Stimulated activated naive B cell treated with anti-CD40 and anti-IgM and Interleukin-4, amounts not matched to agents 10 μg/mL and 1 μg/mL and 100 μg/mL, for 72 hours (primary cell): ENCODE measurements at regions not wholly inside any gene's neighbourhood (a gene's known extent, or its start where the extent isn't known, plus 50 kb on each side); places are given as distances from the start of the nearest gene placed in this dataset.
"Not testable (repeated sequence)": the region's sequence is repeated elsewhere in the genome, so short reads cannot be mapped to it uniquely, and the experiment has no call there.

ENCODE experiments used
- ATAC-seq, 2 donors: fragments of 150-1000 bp; cut with Tn5 transposase; replicated peaks; 2 replicates each; pipeline ENCODE4 v1.10.0; 2021; ENCODE audit warnings: moderate library complexity in 1 of 2
- DNase-seq: peaks from one replicate; pipeline ENCODE4 v3.0.0; 2021
- H3K27ac Mint-ChIP-seq: one replicate; pipeline ENCODE4 v1.8.0; 2022; ENCODE audit warnings: mild to moderate bottlenecking, mixed read lengths
- H3K27me3 Mint-ChIP-seq, 2 donors: one replicate each; pipeline ENCODE4 v1.8.0; 2022; ENCODE audit warnings: mixed read lengths in 2 of 2
- H3K36me3 Mint-ChIP-seq, 2 donors: one replicate each; pipeline ENCODE4 v1.8.0; 2022; ENCODE audit warnings: mixed read lengths in 2 of 2, mild to moderate bottlenecking in 1 of 2
- H3K4me1 Mint-ChIP-seq, 2 donors: one replicate each; pipeline ENCODE4 v1.8.0; 2022; ENCODE audit warnings: mixed read lengths in 2 of 2, mild to moderate bottlenecking in 1 of 2
- H3K4me3 Mint-ChIP-seq, 2 donors: one replicate each; pipeline ENCODE4 v1.8.0; 2022; ENCODE audit warnings: mild to moderate bottlenecking in 2 of 2, mixed read lengths in 2 of 2, moderate library complexity in 1 of 2
- H3K9me3 Mint-ChIP-seq, 2 donors: one replicate each; pipeline ENCODE4 v1.8.0; 2022; ENCODE audit warnings: mixed read lengths in 2 of 2, mild to moderate bottlenecking in 1 of 2

GRCh38 chr4:74505355-74505978 is 60.5 kb downstream of the AREG start:
- H3K27ac Mint-ChIP-seq, H3K4me1 Mint-ChIP-seq, H3K9me3 Mint-ChIP-seq, H3K36me3 Mint-ChIP-seq, H3K4me3 Mint-ChIP-seq, DNase-seq, ATAC-seq: not testable (repeated sequence)
- H3K27me3 Mint-ChIP-seq = peaks cover 22 to 27% of the 10 kb centered on the region in 2 donors

GRCh38 chr4:74509363-74509762 is 64.4 kb downstream of the AREG start:
- not testable (repeated sequence) for DNase-seq, H3K4me1 Mint-ChIP-seq, H3K36me3 Mint-ChIP-seq, H3K27ac Mint-ChIP-seq, H3K9me3 Mint-ChIP-seq, H3K4me3 Mint-ChIP-seq, ATAC-seq
- H3K27me3 Mint-ChIP-seq = peaks cover 12 to 15% of the 10 kb centered on the region in 2 donors

GRCh38 chr4:74516303-74516702 is 71.4 kb downstream of the AREG start:
- H3K36me3 Mint-ChIP-seq = no peaks in the 10 kb centered on the region
- no peak overlapping the region for H3K4me3 Mint-ChIP-seq
- H3K9me3 Mint-ChIP-seq = no peaks in the 10 kb centered on the region
- DNase-seq = no peak
- no peak overlapping the region for H3K27ac Mint-ChIP-seq
- no peaks in the 10 kb centered on the region for H3K27me3 Mint-ChIP-seq
- no peak for ATAC-seq
- no peaks in the 10 kb centered on the region for H3K4me1 Mint-ChIP-seq

- Mint-ChIP-seq H3K4me3 (no peak overlapping the region), H3K4me1 (no peaks in the 10 kb centered on the region), H3K27me3 (no peaks in the 10 kb centered on the region), H3K27ac (no peak overlapping the region), H3K9me3 (no peaks in the 10 kb centered on the region), H3K36me3 (no peaks in the 10 kb centered on the region)
- DNase-seq (no peak), ATAC-seq (no peak)
These were observed 73.1 kb downstream of the AREG start for GRCh38 chr4:74517996-74518395.

- H3K9me3 Mint-ChIP-seq = no peaks in the 10 kb centered on the region
- H3K36me3 Mint-ChIP-seq = no peaks in the 10 kb centered on the region
- no peak for DNase-seq
- no peak overlapping the region for H3K4me3 Mint-ChIP-seq
- no peaks in the 10 kb centered on the region for H3K27me3 Mint-ChIP-seq
- ATAC-seq = no peak
- H3K4me1 Mint-ChIP-seq = peaks cover 0 to 5% of the 10 kb centered on the region in 2 donors
- H3K27ac Mint-ChIP-seq = no peak overlapping the region
These were observed 77.5 kb downstream of the AREG start for GRCh38 chr4:74522251-74522991.

GRCh38 chr4:74523096-74523495 is 78.2 kb downstream of the AREG start:
- DNase-seq (no peak), ATAC-seq (no peak)

GRCh38 chr4:74524985-74525384 is 80.0 kb downstream of the AREG start:
- H3K27ac Mint-ChIP-seq = no peak overlapping the region
- H3K27me3 Mint-ChIP-seq = no peaks in the 10 kb centered on the region
- ATAC-seq (peak; percentile 78 to 82), DNase-seq (no peak)
- H3K4me3 Mint-ChIP-seq = no peak overlapping the region
- no peaks in the 10 kb centered on the region for H3K9me3 Mint-ChIP-seq
- H3K36me3 Mint-ChIP-seq = no peaks in the 10 kb centered on the region
- H3K4me1 Mint-ChIP-seq = peaks cover 0 to 5% of the 10 kb centered on the region in 2 donors

More at GRCh38 chr4:74523096-74523495, 78.2 kb downstream of the AREG start:
- Mint-ChIP-seq H3K27me3 (no peaks in the 10 kb centered on the region), H3K4me3 (no peak overlapping the region), H3K9me3 (no peaks in the 10 kb centered on the region), H3K36me3 (no peaks in the 10 kb centered on the region), H3K4me1 (peaks cover 0 to 5% of the 10 kb centered on the region in 2 donors), H3K27ac (no peak overlapping the region)

- no peak overlapping the region for H3K27ac Mint-ChIP-seq
- no peak for ATAC-seq
- H3K4me3 Mint-ChIP-seq = no peak overlapping the region
- peaks cover 0 to 5% of the 10 kb centered on the region in 2 donors for H3K4me1 Mint-ChIP-seq
- no peak for DNase-seq
- no peaks in the 10 kb centered on the region for H3K27me3 Mint-ChIP-seq
- no peaks in the 10 kb centered on the region for H3K9me3 Mint-ChIP-seq
- no peaks in the 10 kb centered on the region for H3K36me3 Mint-ChIP-seq
These were observed 82.1 kb downstream of the AREG start for GRCh38 chr4:74527049-74527448.

GRCh38 chr4:74528178-74528577 is 83.2 kb downstream of the AREG start:
- Mint-ChIP-seq H3K27ac (no peak overlapping the region), H3K36me3 (no peaks in the 10 kb centered on the region), H3K27me3 (peaks cover 0 to 4% of the 10 kb centered on the region in 2 donors), H3K4me3 (no peak overlapping the region), H3K9me3 (no peaks in the 10 kb centered on the region), H3K4me1 (peaks cover 0 to 5% of the 10 kb centered on the region in 2 donors)
- no peak for ATAC-seq
- DNase-seq = no peak

- no peaks in the 10 kb centered on the region for H3K9me3 Mint-ChIP-seq
- H3K27ac Mint-ChIP-seq = no peak overlapping the region
- H3K4me1 Mint-ChIP-seq = peaks cover 0 to 5% of the 10 kb centered on the region in 2 donors
- H3K27me3 Mint-ChIP-seq = peaks cover 0 to 4% of the 10 kb centered on the region in 2 donors
- ATAC-seq (no peak), DNase-seq (no peak)
- no peak overlapping the region for H3K4me3 Mint-ChIP-seq
- H3K36me3 Mint-ChIP-seq = no peaks in the 10 kb centered on the region
These were observed 84.5 kb downstream of the AREG start for GRCh38 chr4:74529284-74530041.

- ATAC-seq = peak; percentile 77 to 81
- Mint-ChIP-seq H3K4me3 (no peak overlapping the region), H3K9me3 (no peaks in the 10 kb centered on the region), H3K36me3 (no peaks in the 10 kb centered on the region), H3K27me3 (peaks cover 1 to 4% of the 10 kb centered on the region in 2 donors), H3K4me1 (no peaks in the 10 kb centered on the region), H3K27ac (no peak overlapping the region)
- DNase-seq = peak; percentile 2
These were observed 87.2 kb downstream of the AREG start for GRCh38 chr4:74531963-74532794.

GRCh38 chr4:74534121-74534520 is 89.2 kb downstream of the AREG start:
- Mint-ChIP-seq H3K27me3 (peaks cover 7 to 9% of the 10 kb centered on the region in 2 donors), H3K36me3 (no peaks in the 10 kb centered on the region), H3K27ac (no peak overlapping the region), H3K4me1 (no peaks in the 10 kb centered on the region), H3K9me3 (no peaks in the 10 kb centered on the region), H3K4me3 (no peak overlapping the region)
- DNase-seq = no peak
- ATAC-seq = no peak

GRCh38 chr4:74534936-74535335 is 90.0 kb downstream of the AREG start:
- Mint-ChIP-seq H3K27me3 (peaks cover 7 to 9% of the 10 kb centered on the region in 2 donors), H3K36me3 (no peaks in the 10 kb centered on the region), H3K9me3 (no peaks in the 10 kb centered on the region), H3K4me3 (no peak overlapping the region), H3K27ac (no peak overlapping the region), H3K4me1 (no peaks in the 10 kb centered on the region)
- DNase-seq (no peak), ATAC-seq (no peak)

- no peaks in the 10 kb centered on the region for H3K4me1 Mint-ChIP-seq
- peaks cover 7 to 9% of the 10 kb centered on the region in 2 donors for H3K27me3 Mint-ChIP-seq
- H3K36me3 Mint-ChIP-seq = no peaks in the 10 kb centered on the region
- no peak overlapping the region for H3K27ac Mint-ChIP-seq
- DNase-seq (no peak), ATAC-seq (no peak)
- no peaks in the 10 kb centered on the region for H3K9me3 Mint-ChIP-seq
- no peak overlapping the region for H3K4me3 Mint-ChIP-seq
These were observed 90.6 kb downstream of the AREG start for GRCh38 chr4:74535512-74535911.
